ENCODE measurements at regions not wholly inside any gene's neighbourhood (a gene's known extent, or its start where the extent isn't known, plus 50 kb on each side); places are given as distances from the start of the nearest gene placed in this dataset.

GRCh38 chr1:10910681-10911489 lies 101.6 kb upstream of the TARDBP start:
- no peaks in the 10 kb centered on the region for H3K9me2 ChIP-seq (replicated peaks; ENCODE audit: insufficient read depth)
- no peaks in the 10 kb centered on the region for H3K4me1 ChIP-seq (ENCODE audit: insufficient read depth)
- no peaks in the 10 kb centered on the region for H4K20me1 ChIP-seq (ENCODE audit: insufficient read depth, poor library complexity, severe bottlenecking)
- TF ChIP-seq EZH2phosphoT487 (IDR thresholded peaks at IDR 0.05; ENCODE audit: low read depth, severe bottlenecking, unreplicated experiment) (no peak), EZH2 (IDR thresholded peaks at IDR 0.05; ENCODE audit: borderline replicate concordance) (no peak)
- TF ChIP-seq, protein P1, sequence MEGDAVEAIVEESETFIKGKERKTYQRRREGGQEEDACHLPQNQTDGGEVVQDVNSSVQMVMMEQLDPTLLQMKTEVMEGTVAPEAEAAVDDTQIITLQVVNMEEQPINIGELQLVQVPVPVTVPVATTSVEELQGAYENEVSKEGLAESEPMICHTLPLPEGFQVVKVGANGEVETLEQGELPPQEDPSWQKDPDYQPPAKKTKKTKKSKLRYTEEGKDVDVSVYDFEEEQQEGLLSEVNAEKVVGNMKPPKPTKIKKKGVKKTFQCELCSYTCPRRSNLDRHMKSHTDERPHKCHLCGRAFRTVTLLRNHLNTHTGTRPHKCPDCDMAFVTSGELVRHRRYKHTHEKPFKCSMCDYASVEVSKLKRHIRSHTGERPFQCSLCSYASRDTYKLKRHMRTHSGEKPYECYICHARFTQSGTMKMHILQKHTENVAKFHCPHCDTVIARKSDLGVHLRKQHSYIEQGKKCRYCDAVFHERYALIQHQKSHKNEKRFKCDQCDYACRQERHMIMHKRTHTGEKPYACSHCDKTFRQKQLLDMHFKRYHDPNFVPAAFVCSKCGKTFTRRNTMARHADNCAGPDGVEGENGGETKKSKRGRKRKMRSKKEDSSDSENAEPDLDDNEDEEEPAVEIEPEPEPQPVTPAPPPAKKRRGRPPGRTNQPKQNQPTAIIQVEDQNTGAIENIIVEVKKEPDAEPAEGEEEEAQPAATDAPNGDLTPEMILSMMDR (IDR thresholded peaks at IDR 0.05; ENCODE audit: poor library complexity) = no peak
- H3K27ac ChIP-seq = no peak overlapping the region
- no peaks in the 10 kb centered on the region for H3K36me3 ChIP-seq (replicated peaks; ENCODE audit: insufficient read depth, low read depth)
- no peaks in the 10 kb centered on the region for H3K27me3 ChIP-seq
- no peak overlapping the region for H2AFZ ChIP-seq
- no peak for DNase-seq (ENCODE audit: low spot score)
- no peaks in the 10 kb centered on the region for H3K9me3 ChIP-seq (ENCODE audit: low read depth)
- H3K4me3 ChIP-seq = no peak overlapping the region
- no peak overlapping the region for H3K4me2 ChIP-seq
- WGBS (ENCODE audit: low lambda C conversion rate, missing lambda C conversion rate) = 81% methylated on average over 13 of the region's 13 CpGs
- no peaks in the 10 kb centered on the region for H3K79me2 ChIP-seq

GRCh38 chr1:10911490-10912166 lies 100.8 kb upstream of the TARDBP start:
- WGBS (ENCODE audit: low lambda C conversion rate, missing lambda C conversion rate) = 87% methylated on average over 11 of the region's 11 CpGs
- no peak overlapping the region for H2AFZ ChIP-seq

DNA sequence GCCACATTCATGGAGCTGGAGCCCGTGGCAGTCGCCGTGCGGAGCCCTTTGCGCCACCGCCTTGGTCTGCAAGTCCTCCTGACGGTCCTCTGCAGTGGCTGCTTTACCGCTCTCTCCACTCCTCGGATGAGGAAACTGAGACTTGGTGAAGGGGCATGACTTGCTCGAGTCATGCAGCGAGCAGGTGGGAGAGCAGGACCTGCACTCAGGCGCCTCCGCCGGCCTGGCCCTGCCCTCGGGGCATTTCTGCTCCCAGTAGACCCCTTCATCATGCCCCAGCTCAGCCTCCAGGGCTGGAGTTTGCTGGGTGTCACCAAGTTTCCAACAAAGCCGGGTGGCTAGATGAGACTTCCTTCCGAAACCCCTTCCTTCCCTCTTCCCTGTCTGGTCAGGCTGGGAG lies 100.0 kb upstream of the TARDBP start:
- Histone ChIP-seq H3K4me1 (ENCODE audit: insufficient read depth) (no peaks in the 10 kb centered on the region), H3K4me3 (no peak overlapping the region), H2AFZ (no peak overlapping the region), H3K79me2 (no peaks in the 10 kb centered on the region), H3K36me3 (replicated peaks; ENCODE audit: insufficient read depth, low read depth) (no peaks in the 10 kb centered on the region), H3K9me3 (ENCODE audit: low read depth) (no peaks in the 10 kb centered on the region), H3K27ac (no peak overlapping the region), H3K27me3 (peaks cover under 1% of the 10 kb centered on the region), H4K20me1 (ENCODE audit: insufficient read depth, poor library complexity, severe bottlenecking) (no peaks in the 10 kb centered on the region), H3K9me2 (replicated peaks; ENCODE audit: insufficient read depth) (no peaks in the 10 kb centered on the region), H3K4me2 (no peak overlapping the region)
- 95% methylated on average over 17 of the region's 17 CpGs for whole genome bisulfite sequencing (ENCODE audit: low lambda C conversion rate, missing lambda C conversion rate)
- TF ChIP-seq EZH2phosphoT487 (IDR thresholded peaks at IDR 0.05; ENCODE audit: low read depth, severe bottlenecking, unreplicated experiment) (no peak), EZH2 (IDR thresholded peaks at IDR 0.05; ENCODE audit: borderline replicate concordance) (no peak)
- TF ChIP-seq, protein P1 (IDR thresholded peaks at IDR 0.05; ENCODE audit: poor library complexity) = no peak
- no peak for DNase-seq (ENCODE audit: low spot score)

More at GRCh38 chr1:10911490-10912166, 100.8 kb upstream of the TARDBP start:
- no peaks in the 10 kb centered on the region for H3K4me1 ChIP-seq (ENCODE audit: insufficient read depth)
- H3K79me2 ChIP-seq = no peaks in the 10 kb centered on the region
- no peaks in the 10 kb centered on the region for H3K27me3 ChIP-seq
- no peaks in the 10 kb centered on the region for H4K20me1 ChIP-seq (ENCODE audit: insufficient read depth, poor library complexity, severe bottlenecking)
- no peaks in the 10 kb centered on the region for H3K36me3 ChIP-seq (replicated peaks; ENCODE audit: insufficient read depth, low read depth)
- TF ChIP-seq EZH2 (IDR thresholded peaks at IDR 0.05; ENCODE audit: borderline replicate concordance) (no peak), EZH2phosphoT487 (IDR thresholded peaks at IDR 0.05; ENCODE audit: low read depth, severe bottlenecking, unreplicated experiment) (no peak)
- TF ChIP-seq, protein P1 (IDR thresholded peaks at IDR 0.05; ENCODE audit: poor library complexity) = no peak
- no peak overlapping the region for H3K4me2 ChIP-seq
- H3K4me3 ChIP-seq = no peak overlapping the region
- H3K27ac ChIP-seq = no peak overlapping the region
- H3K9me3 ChIP-seq (ENCODE audit: low read depth) = no peaks in the 10 kb centered on the region
- H3K9me2 ChIP-seq (replicated peaks; ENCODE audit: insufficient read depth) = no peaks in the 10 kb centered on the region
- DNase-seq (ENCODE audit: low spot score) = no peak
